ENCODE measurements at regions not wholly inside any gene's neighbourhood (a gene's known extent, or its start where the extent isn't known, plus 50 kb on each side); places are given as distances from the start of the nearest gene placed in this dataset.

DNA sequence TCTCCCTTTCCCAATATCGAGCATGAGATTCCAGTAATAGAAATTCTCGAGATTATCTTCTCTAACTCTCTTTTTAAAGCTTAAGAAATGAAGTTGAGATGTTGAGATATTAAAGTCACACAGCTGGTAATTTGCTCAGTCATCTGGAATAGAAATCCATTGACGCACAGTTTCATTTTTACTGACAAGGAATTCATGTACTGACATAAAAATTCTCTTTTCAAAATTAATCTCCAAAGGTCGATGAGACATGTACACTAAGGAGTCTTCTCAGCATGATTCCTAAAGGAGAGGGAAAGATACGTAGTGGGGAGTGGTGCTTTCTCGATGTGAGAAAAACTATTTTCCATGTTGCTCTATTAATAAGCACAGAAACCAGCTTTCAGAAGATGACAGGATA is 1639.5 kb upstream of the MIR17HG start:
- DNase-seq (ENCODE audit: low read depth in 2 of 2) = no peak

DNA sequence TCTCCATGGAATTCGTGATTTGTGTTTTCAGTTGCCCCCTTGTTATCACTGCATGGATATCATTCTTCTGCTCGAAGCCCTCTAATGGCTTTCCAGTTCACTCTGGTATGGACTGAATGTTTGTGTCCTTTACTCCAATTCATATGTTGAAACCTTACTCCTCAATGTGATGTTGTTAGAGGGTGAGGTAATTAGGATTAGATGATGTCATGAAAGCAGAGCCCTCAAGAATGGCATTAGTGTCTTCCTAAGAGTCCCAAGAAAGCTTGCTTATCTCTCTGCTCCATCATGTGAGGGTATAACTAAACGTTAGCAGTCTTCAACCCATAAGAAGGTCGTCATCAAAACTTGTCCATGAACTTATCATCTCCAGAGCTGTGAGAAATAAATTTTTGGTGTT is 1626.3 kb upstream of the MIR17HG start:
- DNase-seq (ENCODE audit: low read depth in 2 of 2) = no peak

DNA sequence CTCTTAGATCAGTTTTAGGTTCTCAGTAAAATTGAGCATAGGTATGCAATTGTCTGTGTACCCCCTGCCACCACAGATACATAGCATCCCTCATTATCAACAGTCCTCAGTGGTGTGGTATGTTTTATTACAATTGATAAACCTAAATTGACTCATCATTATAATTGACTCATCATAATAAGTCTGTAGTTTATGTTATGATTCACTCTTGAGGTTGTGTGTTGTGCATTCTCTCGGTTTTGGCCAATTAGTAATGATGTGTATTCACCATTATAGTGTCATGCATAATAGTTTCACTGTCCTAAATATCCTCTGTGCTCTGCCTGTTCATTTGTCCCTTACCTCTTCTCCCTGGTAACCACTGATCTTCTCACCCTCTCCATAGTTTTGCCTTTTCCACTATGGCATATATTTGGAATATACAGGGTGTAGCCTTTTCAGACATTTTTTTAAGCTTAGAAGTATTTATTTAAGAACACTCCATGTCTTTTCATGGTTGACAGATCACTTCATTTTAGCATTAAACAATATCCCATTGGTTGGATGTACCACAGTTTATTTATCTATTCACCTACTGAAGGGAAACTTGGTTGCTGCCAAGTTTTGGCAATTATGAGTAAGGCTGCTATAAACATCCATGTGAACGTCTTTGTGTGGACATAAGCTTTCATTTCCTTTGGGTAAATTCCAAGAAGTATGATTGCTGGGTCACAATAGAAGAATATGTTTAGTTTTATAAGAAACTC is 1620.6 kb upstream of the MIR17HG start:
- DNase-seq (ENCODE audit: low read depth in 2 of 2) = no peak

DNA sequence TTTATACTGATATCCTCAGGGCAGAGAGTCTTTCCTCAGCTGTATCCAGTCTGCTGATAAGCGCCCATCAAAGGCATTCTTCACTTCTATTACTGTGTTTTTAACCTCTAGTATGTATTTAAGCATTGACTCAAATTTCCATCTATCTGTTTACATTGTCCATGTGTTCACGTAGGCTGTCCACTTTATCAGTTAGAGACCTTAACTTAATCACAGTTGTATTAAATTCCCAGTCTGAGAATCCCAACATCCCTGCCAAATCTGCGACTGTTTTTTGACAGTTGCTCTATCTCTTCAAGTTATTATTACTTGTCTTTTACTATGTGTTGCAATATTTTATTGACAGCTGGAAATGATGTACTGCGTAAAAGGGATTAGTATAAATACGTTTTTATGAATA is 1613.7 kb upstream of the MIR17HG start:
- DNase-seq (ENCODE audit: low read depth in 2 of 2) = no peak

DNA sequence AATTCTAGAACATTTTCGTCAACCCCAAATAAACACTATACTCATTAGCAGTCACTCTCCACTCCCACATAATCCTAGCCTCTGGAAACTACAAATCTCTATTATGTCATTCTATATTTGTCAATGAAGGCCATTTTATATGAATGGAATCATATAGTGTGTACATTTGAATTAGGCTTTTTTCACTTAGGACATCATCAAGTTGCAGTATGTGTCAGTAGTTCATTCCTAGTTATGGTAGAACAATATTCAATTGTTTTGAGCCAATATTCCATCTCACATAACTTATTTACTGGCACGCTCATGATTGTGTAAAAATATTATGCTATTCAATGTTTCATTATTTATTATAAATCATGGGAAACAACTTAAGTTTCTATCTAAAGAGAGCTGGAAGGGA is 1610.4 kb upstream of the MIR17HG start:
- no peak for DNase-seq (ENCODE audit: low read depth in 2 of 2)

DNA sequence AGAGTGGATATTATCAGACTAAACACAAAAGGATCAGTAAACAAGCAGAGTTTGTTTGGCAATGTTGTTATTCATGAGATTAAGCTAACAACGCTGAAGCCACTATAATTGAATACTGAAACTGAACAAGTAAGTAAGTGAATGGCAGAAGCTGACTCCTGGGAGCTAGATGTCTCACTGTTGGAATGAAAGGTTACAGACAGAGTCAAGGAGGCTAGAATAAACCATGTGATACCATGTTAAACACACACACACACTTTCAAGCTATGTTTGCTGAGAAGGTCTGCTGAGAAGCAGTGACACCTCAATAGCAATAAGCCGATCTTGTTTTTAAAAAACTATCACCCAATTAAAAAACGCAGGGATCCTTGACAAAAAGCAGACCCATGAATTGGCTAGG is 1609.4 kb upstream of the MIR17HG start:
- DNase-seq (ENCODE audit: low read depth in 2 of 2) = no peak

DNA sequence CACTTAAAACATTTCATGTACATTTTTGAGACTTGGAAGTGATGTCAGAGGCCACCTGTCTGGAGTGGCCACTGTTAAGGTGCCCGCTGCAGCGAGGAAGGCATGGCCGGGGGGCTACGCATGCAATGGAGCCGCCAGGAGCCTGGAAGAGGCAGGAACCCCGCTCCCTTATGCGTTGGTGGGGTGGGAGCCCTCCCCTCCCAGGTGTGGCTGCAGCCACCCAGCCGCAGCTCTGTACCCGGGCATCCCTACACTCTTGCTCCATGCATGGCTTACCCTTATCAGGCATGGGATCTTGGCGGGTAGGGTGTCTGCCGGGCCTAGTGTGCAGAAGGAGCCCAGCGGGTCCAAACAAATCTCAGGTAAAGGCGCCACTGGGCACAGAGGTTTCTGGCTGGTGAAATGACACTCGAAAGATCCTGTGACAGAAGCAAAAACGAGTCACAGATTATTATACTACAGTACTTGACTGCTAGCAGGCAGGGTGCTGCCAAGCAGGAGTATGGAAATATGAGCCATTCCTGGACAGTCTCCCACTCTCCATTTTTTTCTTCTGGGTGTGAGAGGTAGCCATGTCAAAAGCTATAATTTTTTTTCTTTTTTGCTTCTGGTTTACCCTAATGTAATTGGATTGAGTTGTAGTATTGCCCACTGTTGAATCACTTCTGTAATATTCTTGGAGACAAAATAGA is 1606.3 kb upstream of the MIR17HG start:
- no peak for DNase-seq (ENCODE audit: low read depth in 2 of 2)

DNA sequence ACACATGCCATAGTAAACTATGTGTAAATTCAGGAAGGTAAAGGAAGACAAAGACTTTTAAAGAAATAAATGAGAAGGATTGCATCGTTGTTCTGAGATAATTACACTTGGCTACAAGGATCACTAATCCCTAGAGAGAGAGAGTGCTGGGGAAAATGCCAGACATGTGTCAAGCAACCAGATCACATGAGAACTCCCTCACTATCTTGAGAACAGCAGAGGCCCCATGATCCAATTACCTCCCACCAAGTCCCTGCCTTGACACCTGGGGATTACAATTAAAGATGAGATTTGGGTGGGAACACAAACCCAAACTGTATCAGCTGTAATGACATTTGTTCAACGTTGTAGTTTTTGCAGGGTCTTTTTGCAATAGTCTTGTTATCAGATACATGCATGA is 1600.9 kb upstream of the MIR17HG start:
- no peak for DNase-seq (ENCODE audit: low read depth in 2 of 2)

DNA sequence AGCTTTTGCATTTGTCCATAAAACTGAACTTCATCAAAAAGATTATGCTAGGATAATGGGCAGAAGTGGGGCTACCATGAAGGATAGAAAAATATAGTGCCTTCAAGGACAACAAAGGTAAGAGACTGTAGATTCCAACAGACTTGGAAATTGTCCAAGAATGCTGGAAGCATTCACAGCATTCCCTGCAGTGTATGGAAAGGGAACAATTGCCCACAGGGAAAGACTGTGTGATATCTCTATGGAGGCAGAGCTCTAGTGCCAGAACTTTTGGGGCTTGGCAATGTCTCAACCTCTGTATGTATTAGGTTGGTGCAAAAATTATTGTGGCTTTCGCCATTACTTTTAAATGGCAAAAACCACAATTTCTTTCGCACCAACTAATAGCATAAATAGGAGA is 1598.8 kb upstream of the MIR17HG start:
- no peak for DNase-seq (ENCODE audit: low read depth in 2 of 2)

DNA sequence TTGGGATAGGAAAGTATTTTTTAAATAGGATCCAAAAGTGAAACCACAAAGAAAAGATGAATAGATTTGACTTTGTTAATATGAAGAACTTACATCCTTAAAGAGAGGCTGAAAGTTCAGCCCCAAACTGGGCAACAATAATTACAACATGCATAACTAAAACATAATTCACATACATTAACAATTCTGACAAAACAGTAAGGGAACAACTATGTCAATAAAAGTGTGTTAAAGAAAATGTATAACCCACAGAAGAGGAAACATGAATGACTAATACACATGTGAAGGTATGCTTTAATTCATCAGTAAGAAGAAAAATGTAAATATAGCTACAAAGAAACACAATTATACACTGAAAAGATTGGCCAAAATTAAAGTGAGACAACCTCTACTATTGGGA is 1597.6 kb upstream of the MIR17HG start:
- DNase-seq (ENCODE audit: low read depth in 2 of 2) = no peak

DNA sequence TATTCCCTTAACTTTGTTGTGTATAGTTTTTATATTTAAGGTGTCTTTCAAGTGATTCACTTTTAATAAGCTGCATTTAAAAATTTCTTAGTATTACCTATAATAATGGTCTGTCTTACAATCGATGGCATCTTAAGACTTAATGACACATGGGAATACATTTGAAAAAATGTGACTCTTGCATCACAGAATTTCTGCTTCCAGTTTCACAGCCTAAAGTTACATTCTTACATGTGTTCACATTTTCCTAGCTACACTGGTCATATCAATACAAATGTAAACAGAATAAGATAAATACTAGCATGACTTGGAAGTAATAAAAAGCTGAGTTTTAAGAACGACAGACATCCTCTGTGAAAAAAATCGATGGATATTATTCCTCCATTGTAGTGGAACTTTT is 1597.1 kb upstream of the MIR17HG start:
- DNase-seq (ENCODE audit: low read depth in 2 of 2) = no peak

DNA sequence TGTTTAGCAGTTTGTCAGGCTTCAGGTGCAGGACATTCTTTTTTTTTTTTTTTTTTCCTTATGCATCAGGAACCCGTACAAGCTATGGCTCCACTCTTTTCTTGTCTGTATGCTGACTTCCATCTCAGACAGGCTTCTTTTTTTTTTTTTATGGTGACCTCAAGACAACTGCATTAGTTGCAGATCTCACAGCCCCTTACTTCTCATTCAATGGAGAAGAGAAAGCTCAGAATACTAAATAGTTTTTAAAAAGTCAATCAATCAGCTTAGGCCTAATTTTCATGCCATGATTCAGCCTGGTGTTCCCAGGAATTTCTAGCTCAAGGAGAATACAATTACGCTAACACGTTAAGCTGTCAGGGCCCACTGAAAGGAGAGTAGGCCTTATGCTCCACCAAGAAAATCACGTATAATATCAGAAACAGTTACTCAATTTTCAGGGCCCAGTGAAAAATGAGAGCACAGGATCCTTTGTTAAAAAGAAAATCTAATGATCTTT is 1596.0 kb upstream of the MIR17HG start:
- no peak for DNase-seq (ENCODE audit: low read depth in 2 of 2)

DNA sequence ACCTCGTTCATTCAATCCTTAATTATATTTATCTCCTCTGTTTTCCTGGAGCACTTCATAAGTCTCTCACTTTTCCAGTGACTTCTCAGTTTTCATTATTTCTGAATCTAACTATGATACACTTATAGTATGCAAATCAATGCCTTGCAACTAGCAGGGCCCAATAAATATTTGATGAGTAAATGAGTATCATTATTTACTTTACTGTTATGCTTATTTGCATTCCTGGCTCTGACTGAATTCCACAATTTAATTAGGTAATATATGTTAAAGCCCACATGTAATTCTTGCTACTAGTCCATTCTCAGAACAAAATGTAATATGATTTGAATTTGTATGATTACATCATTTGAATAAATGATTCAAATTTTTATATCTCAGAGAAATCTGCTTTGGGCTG is 1595.1 kb upstream of the MIR17HG start:
- DNase-seq (ENCODE audit: low read depth in 2 of 2) = no peak

DNA sequence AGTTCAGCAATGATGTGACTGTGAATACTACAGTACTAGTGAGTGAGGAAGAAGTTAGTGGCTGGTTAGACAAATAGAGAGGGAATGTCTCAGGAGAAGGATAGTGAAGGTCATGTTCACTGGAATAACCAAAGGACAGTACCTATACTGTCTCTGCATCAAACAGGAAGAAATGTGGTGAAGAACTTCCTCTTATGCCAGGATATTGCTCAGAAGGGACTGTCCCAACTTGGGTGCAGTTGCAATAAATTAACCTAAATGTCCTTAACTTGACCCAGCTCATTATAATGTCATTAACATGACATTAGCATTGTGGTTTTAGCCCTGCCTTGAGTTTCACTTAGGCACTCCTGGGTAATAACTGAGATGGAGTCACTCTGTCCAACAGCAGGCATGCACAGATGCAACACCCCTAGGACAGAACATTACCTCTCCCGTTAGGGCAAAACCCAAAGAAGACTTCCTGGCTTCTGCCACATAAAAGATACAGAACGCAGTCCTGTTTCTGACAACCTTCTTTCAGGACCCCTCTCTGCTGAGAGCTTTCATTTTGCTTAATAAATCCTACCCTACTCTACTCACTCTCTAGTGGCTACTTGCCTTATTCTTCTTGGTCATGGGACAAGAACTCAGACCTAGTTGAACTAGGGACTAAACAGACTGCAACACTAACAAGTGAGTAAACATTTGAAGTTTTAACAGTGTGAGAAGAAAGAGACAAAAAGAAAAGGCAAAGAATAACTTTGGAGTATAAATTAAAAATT is 1591.6 kb upstream of the MIR17HG start:
- no peak for DNase-seq (ENCODE audit: low read depth in 2 of 2)

DNA sequence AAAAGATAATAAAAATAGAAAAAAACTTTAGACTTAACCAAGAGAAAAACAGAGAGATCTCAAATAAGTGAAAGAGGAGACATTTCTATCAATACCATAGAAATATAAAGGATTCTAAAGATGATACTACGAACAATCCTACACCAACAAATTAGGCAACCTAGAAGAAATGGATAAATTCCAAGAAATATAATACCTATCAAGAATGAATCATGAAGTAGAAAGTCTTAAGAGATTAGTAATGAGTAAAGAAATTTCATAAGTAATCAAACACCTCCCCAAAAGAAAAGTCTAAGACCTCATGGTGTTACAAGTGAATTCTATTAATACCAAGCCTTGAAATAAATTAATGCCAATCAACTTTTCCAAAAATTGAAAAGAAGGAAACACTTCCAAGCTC is 1584.5 kb upstream of the MIR17HG start:
- DNase-seq (ENCODE audit: low read depth in 2 of 2) = no peak

DNA sequence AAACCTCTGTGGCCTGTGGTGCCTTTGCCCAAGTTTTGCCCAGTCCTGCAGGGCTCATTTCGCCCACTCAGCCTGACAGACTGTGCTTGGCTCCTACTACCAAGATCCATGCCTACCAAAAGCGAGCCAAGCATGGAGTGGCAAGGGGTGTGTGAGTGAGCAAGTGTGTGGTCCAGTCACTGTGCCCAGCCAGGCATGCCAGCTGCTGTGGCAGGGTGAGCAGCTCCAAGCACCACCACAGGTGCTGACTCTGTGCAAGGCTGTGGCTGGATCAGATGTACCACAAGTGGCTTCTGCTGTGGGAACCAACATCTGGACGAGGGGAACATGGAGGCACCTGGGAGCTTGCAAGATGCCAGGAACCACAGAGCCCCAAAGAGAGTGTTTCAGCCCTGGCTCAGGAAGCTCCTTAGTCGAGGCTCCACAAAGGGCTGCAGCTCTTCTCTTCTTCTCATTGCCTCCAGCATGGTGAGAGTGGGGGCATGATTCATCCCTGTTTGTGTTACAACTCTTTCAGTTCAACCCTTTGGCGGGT is 1564.2 kb upstream of the MIR17HG start:
- no peak for DNase-seq (ENCODE audit: low read depth in 2 of 2)

DNA sequence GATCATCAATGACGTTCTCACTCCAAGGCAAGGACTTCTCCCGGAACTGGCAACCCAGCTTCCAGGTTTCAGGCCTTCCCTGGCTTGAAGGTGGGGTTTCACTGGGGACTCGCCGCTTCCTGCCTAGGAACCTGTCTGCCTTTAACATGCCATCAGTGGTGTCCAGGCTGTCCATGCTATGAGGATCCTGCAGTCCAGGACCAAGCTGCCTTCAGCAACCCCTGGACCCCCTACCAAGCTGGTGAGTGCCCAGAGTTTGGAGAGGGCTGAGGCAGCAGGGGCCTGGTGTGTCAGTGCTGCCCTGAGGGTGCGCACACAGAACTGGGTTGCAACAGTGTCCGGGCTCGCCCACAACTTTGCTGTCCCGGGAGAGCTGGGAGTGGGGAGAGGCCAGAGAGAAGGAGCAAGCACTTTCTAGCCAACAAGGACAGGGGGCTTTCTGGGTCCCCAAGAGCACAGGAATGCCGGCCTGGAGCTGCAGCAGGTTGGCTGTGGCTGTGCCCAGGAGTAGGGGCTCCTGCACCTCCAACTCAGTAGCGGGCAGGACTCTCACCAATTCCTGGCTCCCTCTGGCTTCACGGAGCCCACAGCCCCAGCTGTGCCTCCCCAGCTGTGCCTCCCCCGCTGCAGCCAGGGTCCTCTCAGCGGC is 1563.2 kb upstream of the MIR17HG start:
- DNase-seq (ENCODE audit: low read depth in 2 of 2) = no peak

DNA sequence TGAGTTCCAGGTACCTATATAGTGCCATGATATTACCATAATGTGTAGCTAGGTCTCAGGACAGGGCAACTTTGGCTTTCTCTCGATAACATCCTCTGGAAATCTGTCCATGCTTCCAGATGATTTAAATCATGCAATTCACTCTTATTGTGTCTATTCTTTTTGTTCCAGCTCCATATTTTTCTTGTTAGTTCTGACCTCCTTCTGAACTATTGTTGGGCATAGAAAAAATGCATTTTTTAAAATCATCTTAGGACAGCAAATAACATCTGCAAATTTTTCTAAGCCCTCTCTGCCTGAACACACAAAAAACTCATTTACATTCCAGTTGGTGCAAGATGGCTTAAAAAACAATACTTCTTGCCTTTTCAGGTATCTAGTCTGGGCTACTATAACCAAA is 1561.0 kb upstream of the MIR17HG start:
- no peak for DNase-seq (ENCODE audit: low read depth in 2 of 2)

DNA sequence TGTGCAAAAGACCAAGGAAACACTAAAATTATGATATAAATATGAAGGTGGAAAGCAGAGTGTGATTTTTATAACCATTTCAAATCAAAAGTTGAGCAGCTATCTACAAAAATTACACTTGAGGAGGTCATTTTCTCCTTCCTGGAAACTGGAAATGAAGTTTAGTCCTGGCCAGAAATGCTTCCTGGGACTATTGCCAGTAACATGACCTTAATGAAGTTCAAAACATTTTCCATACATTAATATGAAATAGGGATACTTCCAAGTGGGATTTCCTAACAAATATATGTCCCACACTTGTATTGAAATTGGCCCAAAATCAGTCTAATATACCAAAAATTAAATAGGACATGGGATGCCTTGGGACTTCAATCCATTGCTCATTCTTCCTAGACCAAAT is 1556.8 kb upstream of the MIR17HG start:
- no peak for DNase-seq (ENCODE audit: low read depth in 2 of 2)

DNA sequence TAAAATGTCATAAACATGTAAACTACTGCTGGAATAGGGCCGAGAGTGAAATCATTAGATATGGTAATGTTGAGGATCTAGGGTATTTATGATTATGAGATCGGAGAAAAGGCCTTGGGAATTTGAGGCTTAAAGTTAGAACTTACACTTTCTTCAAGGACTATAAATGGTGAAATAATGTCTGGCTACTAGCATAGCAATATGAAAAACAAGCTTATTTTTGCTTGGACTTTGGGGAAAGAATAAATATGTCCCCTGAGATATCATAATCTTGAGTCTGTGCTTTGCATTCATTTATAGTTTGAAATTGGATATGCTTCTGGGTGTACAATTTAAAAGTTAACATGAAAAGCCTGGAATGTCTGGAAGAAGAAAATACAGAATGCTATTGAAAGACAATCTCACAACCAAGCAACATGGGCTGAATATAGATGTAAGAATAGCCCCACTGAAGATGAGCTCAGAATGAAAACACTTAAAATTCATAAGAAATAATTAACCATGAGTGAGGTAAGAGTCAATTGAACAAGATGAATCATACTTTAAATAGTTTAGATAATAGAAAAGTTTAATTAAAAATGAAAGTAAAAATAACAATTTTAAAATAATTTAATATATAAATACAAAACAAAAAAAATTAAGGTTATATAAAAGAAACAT is 1555.4 kb upstream of the MIR17HG start:
- DNase-seq (ENCODE audit: low read depth in 2 of 2) = no peak

DNA sequence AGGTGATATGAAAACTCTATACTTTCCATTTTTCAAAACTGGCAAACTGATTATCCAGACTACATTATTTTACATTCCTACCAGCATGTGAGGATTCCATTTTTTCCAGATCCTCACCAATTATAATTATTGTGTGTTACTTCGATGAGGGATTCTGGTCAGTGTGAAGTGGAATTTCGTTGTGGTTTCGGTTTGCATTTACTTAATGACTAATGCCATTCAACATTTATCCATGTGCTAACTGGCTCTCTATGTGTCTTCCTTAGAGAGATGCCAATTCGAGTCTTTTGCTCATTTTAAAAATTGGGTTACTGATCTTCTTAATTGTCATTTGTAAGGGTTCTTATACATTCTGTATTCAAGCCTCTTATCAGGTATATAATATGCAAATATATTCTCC is 1551.3 kb upstream of the MIR17HG start:
- no peak for DNase-seq (ENCODE audit: low read depth in 2 of 2)

All from stimulated activated CD4-positive, alpha-beta T cell treated with anti-CD3 and anti-CD28 coated beads, Interleukin-12 subunit alpha, Interleukin-12 subunit beta, amount 100 ng/mL, for 24 hours (primary cell).